ENCODE measurements at regions not wholly inside any gene's neighbourhood (a gene's known extent, or its start where the extent isn't known, plus 50 kb on each side); places are given as distances from the start of the nearest gene placed in this dataset.
"Not testable (repeated sequence)": the region's sequence is repeated elsewhere in the genome, so short reads cannot be mapped to it uniquely, and the experiment has no call there.

DNA sequence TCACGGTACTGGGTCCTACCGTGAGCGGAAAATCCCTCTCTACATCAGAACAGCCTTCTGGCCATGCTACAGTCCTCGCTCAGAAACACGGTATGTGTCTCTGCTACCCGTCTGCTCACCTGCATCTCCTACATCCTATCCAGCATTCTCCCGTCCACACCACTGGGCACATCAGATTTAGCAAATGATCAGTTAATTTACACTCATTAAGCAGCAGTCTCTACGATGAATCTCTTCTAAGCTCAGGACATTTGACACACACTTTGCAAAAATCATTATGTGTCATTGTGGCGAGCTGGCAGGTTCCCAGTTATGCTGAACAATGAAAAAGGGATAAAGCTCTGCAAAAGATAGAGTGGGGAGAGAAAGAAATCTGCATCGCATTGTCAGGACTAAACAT lies 105.2 kb downstream of the ATP6V0E2 start:
- not testable (repeated sequence) for TF ChIP-seq TAF1 (IDR thresholded peaks at IDR 0.05; ENCODE audit: borderline replicate concordance, low read depth, low read length); POLR2AphosphoS5 (IDR thresholded peaks at IDR 0.05; ENCODE audit: low read depth, low read length); POLR2A (IDR thresholded peaks at IDR 0.05; ENCODE audit: low read depth, low read length)

Data from GM12892 (cell line).